HepG2 (cell line): ENCODE measurements at regions not wholly inside any gene's neighbourhood (a gene's known extent, or its start where the extent isn't known, plus 50 kb on each side); places are given as distances from the start of the nearest gene placed in this dataset.

Experiments
- ATAC-seq: fragments of 200-7000 bp; cut with Tn5 transposase; 3 replicates; pipeline ENCODE4 v1.9.1; 2020; ENCODE audit warnings: mild to moderate bottlenecking, moderate library complexity
- BruUV-seq: library from RNA; stranded (reverse); fragments of 400-500 nt; replicated peaks from 2 replicates; lab custom pipeline; 2021; lab: Mats Ljungman, UMichigan
- CTCF ChIA-PET: fragments of 300-600 bp; formaldehyde crosslinking; extraction: SDS; loops from one replicate; lab custom pipeline; 2021; ENCODE audit warnings: low total read pairs, inconsistent platforms, low intra/inter-chr PET ratio; lab: Yijun Ruan, JAX
- POLR2A ChIA-PET: fragments of 350-600 bp; sonication (Branson Sonifier 250); formaldehyde crosslinking; loops from one replicate; lab custom pipeline; 2020; ENCODE audit warnings: antibody characterized with exemption, inconsistent platforms; lab: Yijun Ruan, JAX
- DNase-seq: peaks from one replicate; pipeline ENCODE4 v3.0.0-alpha.2; 2015; ENCODE audit warnings: low spot score
- FAIRE-seq: peaks from 3 replicates; lab custom pipeline; 2011; peaks lifted over from hg19 to GRCh38; lab: Jason Lieb, UNC
- H2AFZ ChIP-seq: one replicate; pipeline ENCODE4 v1.6.1; 2011; ENCODE audit warnings: low read length, inconsistent platforms
- H3K27ac ChIP-seq: fragments of 300-600 bp; 3 replicates; pipeline ENCODE4 v1.8.0; 2011; ENCODE audit warnings: mixed run types, mild to moderate bottlenecking, mixed read lengths, low read length, inconsistent platforms; ENCODE audit not compliant: insufficient read depth; ENCODE audit errors: extremely low read length
- H3K27me3 ChIP-seq, 2 experiments: fragments of 200-600 bp in 1 of 2; 2 replicates in 1 of 2; 3 replicates in 1 of 2; pipeline versions ENCODE4 v1.6.0 to v1.8.0; 2011; ENCODE audit warnings: low read length in 2 of 2, mild to moderate bottlenecking in 2 of 2, moderate library complexity in 2 of 2, inconsistent platforms in 1 of 2; ENCODE audit not compliant: insufficient read depth in 2 of 2, control insufficient read depth in 1 of 2
- H3K36me3 ChIP-seq, 2 experiments: fragments of 200-600 bp in 1 of 2; replicated peaks in 1 of 2; 2 replicates in 1 of 2; 3 replicates in 1 of 2; pipeline versions ENCODE4 v1.5.1 to v1.8.0; 2011; ENCODE audit warnings: low read length in 2 of 2, inconsistent platforms in 1 of 2; ENCODE audit not compliant: insufficient read depth in 2 of 2, control insufficient read depth in 1 of 2
- H3K4me1 ChIP-seq: 2 replicates; pipeline ENCODE4 v1.5.1; 2012; ENCODE audit warnings: low read length, inconsistent platforms; ENCODE audit not compliant: insufficient read depth
- H3K4me2 ChIP-seq: 2 replicates; pipeline ENCODE4 v1.6.0; 2011; ENCODE audit warnings: low read depth, low read length, inconsistent platforms
- H3K4me3 ChIP-seq, 3 experiments: fragments of 200-600 bp in 1 of 3; sonication (generic), shearing (Covaris generic) in 1 of 3; replicated peaks in 1 of 3; 2 replicates each; pipeline ENCODE4 v1.5.1; 2011 to 2016; ENCODE audit warnings: low read length in 3 of 3, inconsistent platforms in 2 of 3, low read depth in 2 of 3, mild to moderate bottlenecking in 2 of 3, control low read depth in 1 of 3, mixed read lengths in 1 of 3; ENCODE audit not compliant: insufficient read depth in 1 of 3
- H3K79me2 ChIP-seq: one replicate; pipeline ENCODE4 v1.6.1; 2011; ENCODE audit warnings: low read length, inconsistent platforms; ENCODE audit not compliant: insufficient read depth
- H3K9ac ChIP-seq: 2 replicates; pipeline ENCODE4 v1.6.0; 2011; ENCODE audit warnings: mild to moderate bottlenecking, low read depth, low read length, inconsistent platforms; ENCODE audit not compliant: insufficient read depth
- H3K9me3 ChIP-seq: 2 replicates; pipeline ENCODE4 v1.5.1; 2012; ENCODE audit warnings: mild to moderate bottlenecking, low read length
- H4K20me1 ChIP-seq: 2 replicates; pipeline ENCODE4 v1.6.0; 2011; ENCODE audit warnings: inconsistent platforms, mild to moderate bottlenecking, low read length, moderate library complexity; ENCODE audit not compliant: insufficient read depth
- EED ChIP-seq: sonication (generic); formaldehyde crosslinking; IDR thresholded peaks from 2 replicates; pipeline ENCODE4 v1.5.0; 2020; ENCODE audit warnings: mild to moderate bottlenecking, missing genetic modification reagents
- FLYWCH1 ChIP-seq: sonication (generic); formaldehyde crosslinking; IDR thresholded peaks from 2 replicates; pipeline ENCODE4 v1.8.1; 2023; ENCODE audit warnings: mild to moderate bottlenecking, missing genetic modification reagents
- GATA4 ChIP-seq: sonication (generic); IDR thresholded peaks from 2 replicates; pipeline ENCODE4 v1.6.1; 2016; ENCODE audit warnings: antibody characterized with exemption, low read depth, borderline replicate concordance
- HMGA1 ChIP-seq: sonication (generic); formaldehyde crosslinking; conservative IDR thresholded peaks from 2 replicates; pipeline ENCODE4 v1.4.0; 2020; ENCODE audit warnings: missing genetic modification reagents
- MATR3 ChIP-seq: sonication (generic); formaldehyde crosslinking; IDR thresholded peaks from 2 replicates; pipeline ENCODE4 v1.4.0; 2020; ENCODE audit warnings: missing genetic modification reagents
- MXI1 ChIP-seq: IDR thresholded peaks from 3 replicates; pipeline ENCODE4 v1.6.1; 2012; ENCODE audit warnings: low read depth, low read length, inconsistent platforms, borderline replicate concordance
- NBN ChIP-seq: fragments of 450-650 bp; conservative IDR thresholded peaks from 2 replicates; pipeline ENCODE4 v1.6.1; 2017
- SETDB1 ChIP-seq: sonication (generic); formaldehyde crosslinking; IDR thresholded peaks from 2 replicates; pipeline ENCODE4 v1.5.1; 2020; ENCODE audit warnings: missing genetic modification reagents, mild to moderate bottlenecking, borderline replicate concordance
- ZNF563 ChIP-seq: sonication (generic); formaldehyde crosslinking; IDR thresholded peaks from 2 replicates; pipeline ENCODE4 v1.8.0; 2022; ENCODE audit warnings: mild to moderate bottlenecking, moderate library complexity, missing genetic modification reagents
- ZNF777 ChIP-seq: sonication (generic); formaldehyde crosslinking; IDR thresholded peaks from 2 replicates; pipeline ENCODE4 v1.4.0; 2020; ENCODE audit warnings: missing genetic modification reagents
- ZSCAN29 ChIP-seq: sonication (generic); formaldehyde crosslinking; conservative IDR thresholded peaks from 2 replicates; pipeline ENCODE4 v1.4.0; 2020; ENCODE audit warnings: mild to moderate bottlenecking, missing genetic modification reagents
- whole genome bisulfite sequencing: methylation state at CpG from one replicate; pipeline ENCODE4 v1.1.6; 2017; ENCODE audit warnings: low lambda C conversion rate; 5-methylcytosine and 5-hydroxymethylcytosine counted together
- in situ Hi-C: cut with HindIII; loops from 2 replicates; pipeline ENCODE4 v1.10.0; 2017; ENCODE audit warnings: low pct_unique_long_range_greater_than_20kb; ENCODE audit not compliant: extremely low pct_ligation_motif_present
- intact Hi-C: fragments of 100-400 bp; cut with micrococcal nuclease; formaldehyde crosslinking; loops from one replicate; pipeline ENCODE4 v1.10.0; 2022; ENCODE audit not compliant: unreplicated experiment
- TF ChIP-seq, protein P1 (sequence below): sonication (generic); formaldehyde crosslinking; IDR thresholded peaks from 2 replicates; pipeline ENCODE4 v1.9.0; 2022; ENCODE audit warnings: low read depth, missing genetic modification reagents
- TF ChIP-seq, protein P2 (sequence below): sonication (generic); formaldehyde crosslinking; IDR thresholded peaks from 2 replicates; pipeline ENCODE4 v1.8.0; 2022; ENCODE audit warnings: missing genetic modification reagents, low read depth, mild to moderate bottlenecking, borderline replicate concordance
- TF ChIP-seq, protein P3 (sequence below): IDR thresholded peaks from 2 replicates; pipeline ENCODE4 v1.6.1; 2016; ENCODE audit warnings: low read depth
- TF ChIP-seq, protein P4 (sequence below): sonication (generic); formaldehyde crosslinking; conservative IDR thresholded peaks from 2 replicates; pipeline ENCODE4 v1.8.0; 2022; ENCODE audit warnings: mild to moderate bottlenecking, moderate library complexity, missing genetic modification reagents
- TF ChIP-seq, protein P5 (sequence below): sonication (generic); formaldehyde crosslinking; IDR thresholded peaks from 2 replicates; pipeline ENCODE4 v1.4.0; 2020; ENCODE audit warnings: missing genetic modification reagents

DNA sequence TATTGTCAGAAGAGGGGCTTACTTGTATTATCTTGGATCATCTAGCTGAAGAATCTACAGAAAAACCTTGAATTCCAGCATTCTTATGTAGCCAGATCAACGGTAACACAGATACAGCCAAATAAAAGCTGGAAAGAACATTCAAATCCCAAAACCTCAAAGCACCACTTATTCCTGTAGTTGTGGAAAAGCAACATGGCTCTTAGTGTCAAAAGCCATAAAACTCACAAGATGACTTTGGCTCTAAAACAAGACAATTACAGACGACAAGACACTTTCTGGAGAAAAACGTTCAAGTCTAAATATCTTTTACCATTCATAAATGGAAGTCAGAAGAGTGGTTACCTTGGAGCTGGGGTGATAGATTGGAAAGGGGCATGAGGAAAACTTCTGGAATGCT lies 173.0 kb downstream of the HERPUD2 start (continued):
- TF ChIP-seq, protein P1, sequence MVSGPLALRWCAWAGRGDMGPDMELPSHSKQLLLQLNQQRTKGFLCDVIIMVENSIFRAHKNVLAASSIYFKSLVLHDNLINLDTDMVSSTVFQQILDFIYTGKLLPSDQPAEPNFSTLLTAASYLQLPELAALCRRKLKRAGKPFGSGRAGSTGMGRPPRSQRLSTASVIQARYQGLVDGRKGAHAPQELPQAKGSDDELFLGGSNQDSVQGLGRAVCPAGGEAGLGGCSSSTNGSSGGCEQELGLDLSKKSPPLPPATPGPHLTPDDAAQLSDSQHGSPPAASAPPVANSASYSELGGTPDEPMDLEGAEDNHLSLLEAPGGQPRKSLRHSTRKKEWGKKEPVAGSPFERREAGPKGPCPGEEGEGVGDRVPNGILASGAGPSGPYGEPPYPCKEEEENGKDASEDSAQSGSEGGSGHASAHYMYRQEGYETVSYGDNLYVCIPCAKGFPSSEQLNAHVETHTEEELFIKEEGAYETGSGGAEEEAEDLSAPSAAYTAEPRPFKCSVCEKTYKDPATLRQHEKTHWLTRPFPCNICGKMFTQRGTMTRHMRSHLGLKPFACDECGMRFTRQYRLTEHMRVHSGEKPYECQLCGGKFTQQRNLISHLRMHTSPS, result no peak
- TF ChIP-seq ZSCAN29, result no peak
- TF ChIP-seq, protein P2, sequence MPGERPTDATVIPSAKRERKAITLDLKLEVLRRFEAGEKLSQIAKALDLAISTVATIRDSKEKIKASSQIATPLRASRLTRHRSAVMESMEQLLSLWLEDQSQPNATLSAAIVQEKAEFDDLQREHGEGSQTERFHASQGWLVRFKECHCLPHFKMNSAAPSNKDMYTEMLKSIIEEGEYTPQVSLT (CRISPR knock-in tag), result no peak
- no peak for TF ChIP-seq NBN
- TF ChIP-seq EED (CRISPR knock-in tag), result no peak
- TF ChIP-seq, all 625 proteins: peak for 0

DNA sequence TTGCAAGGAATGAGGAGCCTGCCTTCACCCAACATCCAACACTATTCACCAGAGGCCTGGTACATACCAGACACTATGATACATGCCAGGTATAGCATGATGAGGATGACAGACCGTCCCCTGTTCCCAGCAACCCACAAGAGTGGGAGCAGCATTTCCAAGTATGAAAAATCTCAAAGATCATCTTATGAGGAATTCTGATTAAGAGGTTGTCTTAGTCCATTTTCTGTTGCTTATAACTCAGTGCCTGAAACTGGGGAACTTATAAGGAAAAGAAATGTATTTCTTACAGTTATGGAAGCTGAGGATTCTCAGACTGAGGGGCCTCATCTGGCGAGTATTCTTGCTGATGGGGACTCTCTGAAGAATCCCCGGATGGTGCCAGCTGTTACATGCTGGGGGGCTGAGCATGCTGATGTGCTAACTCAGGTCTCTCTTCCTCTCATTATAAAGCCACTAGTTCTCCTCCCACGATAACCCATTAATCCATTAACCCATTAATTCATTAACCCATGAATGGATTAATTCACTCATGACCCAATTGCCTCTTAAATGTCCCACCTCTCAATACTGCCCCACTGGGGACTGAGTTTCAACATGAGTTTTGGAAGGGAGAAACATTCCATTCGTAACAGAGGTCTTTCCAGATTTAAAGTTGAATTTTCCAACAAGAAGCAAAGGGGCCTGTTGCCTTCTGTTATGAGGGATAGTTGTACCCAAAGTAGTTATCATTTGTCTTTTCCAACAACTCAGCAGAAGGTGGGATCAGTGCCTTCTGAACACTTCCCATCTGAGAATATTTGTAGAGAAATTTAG lies 173.9 kb downstream of the HERPUD2 start:
- no peak for ATAC-seq
- no peak for TF ChIP-seq ZNF563 (CRISPR knock-in tag)
- no peak for TF ChIP-seq SETDB1 (CRISPR knock-in tag)
- TF ChIP-seq GATA4, result no peak
- TF ChIP-seq, protein P3, sequence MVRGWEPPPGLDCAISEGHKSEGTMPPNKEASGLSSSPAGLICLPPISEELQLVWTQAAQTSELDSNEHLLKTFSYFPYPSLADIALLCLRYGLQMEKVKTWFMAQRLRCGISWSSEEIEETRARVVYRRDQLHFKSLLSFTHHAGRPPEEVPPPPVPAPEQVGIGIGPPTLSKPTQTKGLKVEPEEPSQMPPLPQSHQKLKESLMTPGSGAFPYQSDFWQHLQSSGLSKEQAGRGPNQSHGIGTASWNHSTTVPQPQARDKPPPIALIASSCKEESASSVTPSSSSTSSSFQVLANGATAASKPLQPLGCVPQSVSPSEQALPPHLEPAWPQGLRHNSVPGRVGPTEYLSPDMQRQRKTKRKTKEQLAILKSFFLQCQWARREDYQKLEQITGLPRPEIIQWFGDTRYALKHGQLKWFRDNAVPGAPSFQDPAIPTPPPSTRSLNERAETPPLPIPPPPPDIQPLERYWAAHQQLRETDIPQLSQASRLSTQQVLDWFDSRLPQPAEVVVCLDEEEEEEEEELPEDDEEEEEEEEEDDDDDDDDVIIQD (CRISPR knock-in tag), result no peak
- no peak for TF ChIP-seq FLYWCH1 (CRISPR knock-in tag)
- no peak for TF ChIP-seq ZNF777 (CRISPR knock-in tag)
- TF ChIP-seq MXI1, result no peak
- TF ChIP-seq, protein P4, sequence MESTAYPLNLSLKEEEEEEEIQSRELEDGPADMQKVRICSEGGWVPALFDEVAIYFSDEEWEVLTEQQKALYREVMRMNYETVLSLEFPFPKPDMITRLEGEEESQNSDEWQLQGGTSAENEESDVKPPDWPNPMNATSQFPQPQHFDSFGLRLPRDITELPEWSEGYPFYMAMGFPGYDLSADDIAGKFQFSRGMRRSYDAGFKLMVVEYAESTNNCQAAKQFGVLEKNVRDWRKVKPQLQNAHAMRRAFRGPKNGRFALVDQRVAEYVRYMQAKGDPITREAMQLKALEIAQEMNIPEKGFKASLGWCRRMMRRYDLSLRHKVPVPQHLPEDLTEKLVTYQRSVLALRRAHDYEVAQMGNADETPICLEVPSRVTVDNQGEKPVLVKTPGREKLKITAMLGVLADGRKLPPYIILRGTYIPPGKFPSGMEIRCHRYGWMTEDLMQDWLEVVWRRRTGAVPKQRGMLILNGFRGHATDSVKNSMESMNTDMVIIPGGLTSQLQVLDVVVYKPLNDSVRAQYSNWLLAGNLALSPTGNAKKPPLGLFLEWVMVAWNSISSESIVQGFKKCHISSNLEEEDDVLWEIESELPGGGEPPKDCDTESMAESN (CRISPR knock-in tag), result no peak
- TF ChIP-seq HMGA1 (CRISPR knock-in tag), result no peak
- TF ChIP-seq, protein P5, sequence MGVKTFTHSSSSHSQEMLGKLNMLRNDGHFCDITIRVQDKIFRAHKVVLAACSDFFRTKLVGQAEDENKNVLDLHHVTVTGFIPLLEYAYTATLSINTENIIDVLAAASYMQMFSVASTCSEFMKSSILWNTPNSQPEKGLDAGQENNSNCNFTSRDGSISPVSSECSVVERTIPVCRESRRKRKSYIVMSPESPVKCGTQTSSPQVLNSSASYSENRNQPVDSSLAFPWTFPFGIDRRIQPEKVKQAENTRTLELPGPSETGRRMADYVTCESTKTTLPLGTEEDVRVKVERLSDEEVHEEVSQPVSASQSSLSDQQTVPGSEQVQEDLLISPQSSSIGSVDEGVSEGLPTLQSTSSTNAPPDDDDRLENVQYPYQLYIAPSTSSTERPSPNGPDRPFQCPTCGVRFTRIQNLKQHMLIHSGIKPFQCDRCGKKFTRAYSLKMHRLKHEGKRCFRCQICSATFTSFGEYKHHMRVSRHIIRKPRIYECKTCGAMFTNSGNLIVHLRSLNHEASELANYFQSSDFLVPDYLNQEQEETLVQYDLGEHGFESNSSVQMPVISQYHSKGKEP (CRISPR knock-in tag), result no peak
- TF ChIP-seq MATR3, result no peak

More for the DNA sequence above, 173.9 kb downstream of the HERPUD2 start:
- Histone ChIP-seq H3K79me2 (no peaks in the 10 kb centered on the region), H3K9ac (no peak overlapping the region), H3K4me2 (no peak overlapping the region), H3K9me3 (no peaks in the 10 kb centered on the region), H4K20me1 (no peaks in the 10 kb centered on the region), H3K27ac (no peak overlapping the region), H3K36me3 (no peaks in the 10 kb centered on the region), H3K4me1 (no peaks in the 10 kb centered on the region), H2AFZ (no peak overlapping the region), H3K27me3 (no peaks in the 10 kb centered on the region; a peak in 1 of 5 replicates), H3K4me3 (no peak overlapping the region)
- DNase-seq (no peak), FAIRE-seq (no peak)
- in situ Hi-C loops (no loop called here), intact Hi-C loops (loop anchor here (1.0 kb wide), 1 partner anchor 96 kb away; no protein-coding TSS in a partner anchor)
- BruUV-seq, result no TSS peak
- WGBS, result 16% methylated on average over 5 of the region's 5 CpGs
- ChIA-PET CTCF (interaction anchor here (1.7 to 2.1 kb wide), 2 partner anchors 96 to 104 kb away, joined by 5 to 17 read pairs; no protein-coding TSS in a partner anchor), POLR2A (no interaction called here)
